GM18519 (cell line): ENCODE measurements at regions not wholly inside any gene's neighbourhood (a gene's known extent, or its start where the extent isn't known, plus 50 kb on each side); places are given as distances from the start of the nearest gene placed in this dataset.
"Not testable (repeated sequence)": the region's sequence is repeated elsewhere in the genome, so short reads cannot be mapped to it uniquely, and the experiment has no call there.

Source experiments
- ATAC-seq: cut with Tn5 transposase; IDR thresholded peaks from one replicate; pipeline ENCODE4 v1.9.1; 2021; ENCODE audit warnings: mild to moderate bottlenecking, moderate library complexity; ENCODE audit not compliant: unreplicated experiment, low FRiP score

DNA sequence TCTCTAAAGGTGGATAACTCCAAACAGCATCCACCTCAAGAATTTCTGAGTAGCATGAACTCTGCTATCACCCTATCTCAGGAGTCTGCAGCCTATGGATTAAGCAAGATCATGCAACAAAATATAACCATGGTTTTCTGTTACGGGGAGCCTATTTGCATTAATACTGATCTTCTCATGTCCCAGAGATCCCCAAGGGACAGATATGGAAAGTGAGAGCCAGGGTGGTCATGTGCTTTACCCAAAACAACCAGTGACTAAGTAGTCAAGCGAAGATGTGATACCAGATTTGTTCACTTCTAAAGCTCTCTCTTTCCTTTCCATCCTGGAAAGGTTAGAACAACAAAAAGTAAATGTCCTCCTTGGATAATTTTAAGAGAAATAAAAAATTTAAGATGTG is 125.1 kb downstream of the PRRX1 start:
- ATAC-seq: no peak

DNA sequence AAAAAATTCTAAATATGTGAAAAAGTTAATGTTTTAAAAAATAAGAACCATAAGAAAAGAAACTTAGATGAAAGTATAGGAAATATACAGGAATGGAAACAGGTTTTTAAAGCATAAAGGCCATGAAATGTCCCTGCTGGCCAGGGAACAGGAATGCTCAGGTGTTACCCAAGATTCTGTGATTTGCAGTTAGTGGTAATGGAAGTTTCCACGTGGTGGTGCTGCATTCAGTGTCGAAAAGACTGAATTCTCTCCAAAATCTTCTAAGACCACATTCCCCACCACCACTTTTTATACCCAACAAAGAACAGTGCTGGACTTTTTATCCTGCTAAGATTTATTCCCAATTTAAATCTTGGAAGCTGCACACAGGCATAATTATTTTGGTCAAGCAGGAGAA is 126.2 kb downstream of the PRRX1 start:
- ATAC-seq: no peak

GRCh38 chr1:170790651-170791071 is 126.7 kb downstream of the PRRX1 start:
- ATAC-seq: no peak

- no peak for ATAC-seq
Observed at GRCh38 chr1:170791941-170792340, 128.0 kb downstream of the PRRX1 start.

GRCh38 chr1:170800265-170800664 is 135.1 kb upstream of the MROH9 start:
- no peak for ATAC-seq

- no peak for ATAC-seq
Observed at GRCh38 chr1:170800812-170801211, 134.5 kb upstream of the MROH9 start.

- no peak for ATAC-seq
Observed at GRCh38 chr1:170803711-170804110, 131.6 kb upstream of the MROH9 start.

GRCh38 chr1:170804419-170804818 is 130.9 kb upstream of the MROH9 start:
- no peak for ATAC-seq

- no peak for ATAC-seq
Observed at GRCh38 chr1:170804879-170805278, 130.5 kb upstream of the MROH9 start.

GRCh38 chr1:170806961-170807360 is 128.4 kb upstream of the MROH9 start:
- no peak for ATAC-seq

DNA sequence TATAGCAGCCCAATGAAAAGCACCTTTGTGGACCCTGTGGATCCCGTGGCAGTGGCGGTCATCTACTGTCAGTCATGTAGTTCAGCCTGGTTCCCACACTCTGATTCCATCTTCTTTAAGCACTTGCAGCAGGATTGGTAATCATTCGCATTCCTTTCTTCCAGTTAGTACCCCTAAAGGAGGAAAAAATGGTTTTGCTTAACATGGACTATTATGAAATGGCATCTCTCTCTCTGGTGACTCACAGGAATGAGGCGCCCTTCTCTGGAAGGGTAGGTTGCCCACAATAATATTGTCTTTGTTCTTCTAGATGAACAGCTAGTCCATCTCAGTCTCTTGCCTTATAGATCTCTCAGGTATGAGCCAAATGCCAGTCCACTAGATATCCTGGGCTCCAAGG is 127.9 kb upstream of the MROH9 start:
- ATAC-seq: no peak

DNA sequence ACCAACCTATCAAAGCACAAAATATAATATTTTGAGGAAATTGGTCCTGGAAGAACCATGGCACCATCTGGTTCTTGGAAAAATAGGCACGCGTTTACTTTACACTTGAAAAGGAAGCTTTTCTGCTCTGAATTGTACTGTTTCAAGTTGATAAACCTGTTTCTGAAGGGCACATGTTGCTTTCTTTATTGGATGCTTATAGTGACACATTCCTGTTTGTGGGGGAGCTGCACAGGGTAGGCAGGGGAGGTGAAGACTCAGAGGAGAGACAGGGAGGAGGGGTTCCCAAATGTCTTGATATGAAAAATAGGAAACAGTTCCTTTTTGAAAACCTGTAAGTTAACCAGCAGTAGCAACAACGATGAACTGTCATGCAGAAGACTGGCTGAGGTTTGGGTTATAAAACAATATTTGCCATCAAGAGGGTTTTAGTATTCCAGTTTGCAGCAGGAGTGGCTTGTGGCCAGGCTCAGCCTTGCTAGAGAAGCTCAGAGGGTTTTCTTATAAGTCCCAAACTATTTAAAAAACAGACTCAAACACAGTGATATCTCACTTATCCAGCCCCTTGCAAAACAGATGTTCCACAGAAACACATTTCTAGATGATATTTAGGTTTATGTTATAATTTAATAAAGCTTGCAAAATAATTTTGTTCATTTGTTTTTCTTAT is 127.0 kb upstream of the MROH9 start:
- no peak for ATAC-seq

GRCh38 chr1:170811013-170811412 is 124.3 kb upstream of the MROH9 start:
- ATAC-seq: not testable (repeated sequence)

DNA sequence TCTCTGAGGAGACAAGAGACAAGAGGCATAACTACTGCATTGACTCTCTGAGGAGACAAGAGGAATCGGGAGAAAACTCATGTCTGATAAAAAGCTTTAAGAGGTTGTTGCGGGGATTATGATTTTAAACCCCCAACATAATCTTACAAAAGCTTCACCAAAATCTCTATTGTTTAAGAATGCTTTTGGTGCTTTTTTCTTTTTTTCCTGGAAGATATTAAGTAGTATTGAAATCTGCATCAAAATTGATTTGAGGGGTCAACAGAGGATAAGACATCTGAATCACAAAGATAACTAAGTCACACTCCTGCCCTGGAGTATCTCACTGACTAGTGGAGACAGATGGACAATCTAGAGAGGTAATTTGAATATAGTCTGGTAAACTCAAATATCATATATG is 115.6 kb upstream of the MROH9 start:
- ATAC-seq: no peak

- ATAC-seq: no peak
Observed at GRCh38 chr1:170823120-170823519, 112.2 kb upstream of the MROH9 start.

GRCh38 chr1:170831276-170831675 is 104.1 kb upstream of the MROH9 start:
- no peak for ATAC-seq

DNA sequence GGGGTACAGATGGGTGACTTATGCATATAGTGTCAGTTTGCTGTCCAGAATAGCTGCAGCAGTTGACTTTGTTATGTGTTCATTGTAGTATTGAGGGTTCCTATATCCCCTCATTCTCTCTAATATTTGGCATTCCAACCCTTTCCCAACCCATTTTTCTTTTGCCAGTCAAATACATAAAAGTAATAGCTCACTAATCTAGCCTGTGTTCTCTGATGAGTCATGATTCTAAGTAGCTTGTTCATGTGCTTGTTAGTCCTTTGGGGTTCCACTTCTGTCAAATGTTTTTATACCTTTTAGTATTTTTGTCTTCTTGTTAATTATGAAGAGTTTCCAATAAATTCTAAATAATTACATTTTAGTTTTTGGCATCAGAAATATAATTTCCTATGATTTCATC is 99.2 kb upstream of the MROH9 start:
- ATAC-seq: no peak

DNA sequence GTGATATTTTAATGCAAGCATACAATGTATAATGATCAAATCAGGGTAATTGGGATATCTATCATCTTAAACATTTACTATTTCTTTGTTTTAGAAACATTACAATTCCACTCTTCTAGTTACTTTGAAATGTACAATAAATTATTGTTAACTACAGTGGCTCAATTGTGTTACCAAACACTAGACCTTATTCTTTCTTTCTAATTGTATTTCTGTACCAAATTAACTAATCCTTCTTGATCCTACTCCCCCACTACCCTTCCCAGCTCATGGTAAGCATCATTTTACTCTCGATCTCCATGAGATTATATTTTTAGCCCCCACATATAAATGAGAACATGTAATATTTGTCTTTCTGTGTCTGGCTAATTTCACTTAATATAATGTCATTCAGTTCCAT is 95.0 kb upstream of the MROH9 start:
- ATAC-seq: no peak

GRCh38 chr1:170853302-170853701 is 82.0 kb upstream of the MROH9 start:
- ATAC-seq: peak; percentile 77

DNA sequence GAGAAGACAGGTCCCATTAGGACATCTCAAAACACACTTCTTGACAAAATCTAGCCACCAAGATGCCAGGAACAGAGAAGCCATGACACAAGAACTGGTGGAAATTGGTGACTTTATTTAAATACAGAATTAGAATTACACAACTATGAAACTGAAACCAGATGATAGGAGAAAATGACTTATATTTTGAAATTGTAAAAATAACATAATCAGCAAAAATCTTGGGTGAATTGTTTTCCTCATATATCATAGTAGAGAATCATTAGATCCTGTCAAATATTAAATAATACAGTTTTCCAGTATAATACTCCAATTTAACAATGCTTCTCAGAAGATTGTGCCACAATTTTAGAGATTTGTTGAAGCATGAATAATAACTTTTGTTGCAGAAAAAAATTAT is 81.5 kb upstream of the MROH9 start:
- ATAC-seq: no peak

DNA sequence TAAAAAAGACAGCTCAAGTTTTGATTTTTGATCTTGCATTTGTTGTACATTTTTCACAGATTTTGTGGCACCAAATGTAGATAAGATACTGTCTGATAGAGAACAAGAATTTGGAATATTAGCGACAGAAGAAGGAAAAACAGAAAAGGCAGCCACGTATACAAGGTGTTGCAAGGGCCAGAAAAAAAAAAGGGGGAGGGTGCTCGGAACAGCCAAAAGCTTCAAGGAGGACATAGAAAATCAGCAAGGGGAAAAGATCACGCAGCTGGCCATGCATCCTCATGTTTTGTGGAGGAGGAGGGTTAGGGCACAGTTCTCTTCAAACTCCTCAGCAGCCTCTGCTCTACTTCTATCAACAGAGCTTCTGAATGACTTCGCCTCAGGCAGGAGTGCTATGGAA is 80.7 kb upstream of the MROH9 start:
- ATAC-seq: no peak

- ATAC-seq: no peak
Observed at GRCh38 chr1:170856455-170856854, 78.9 kb upstream of the MROH9 start.

- ATAC-seq: no peak
Observed at GRCh38 chr1:170857955-170858354, 77.4 kb upstream of the MROH9 start.
